ENCODE measurements at regions not wholly inside any gene's neighbourhood (a gene's known extent, or its start where the extent isn't known, plus 50 kb on each side); places are given as distances from the start of the nearest gene placed in this dataset.

DNA sequence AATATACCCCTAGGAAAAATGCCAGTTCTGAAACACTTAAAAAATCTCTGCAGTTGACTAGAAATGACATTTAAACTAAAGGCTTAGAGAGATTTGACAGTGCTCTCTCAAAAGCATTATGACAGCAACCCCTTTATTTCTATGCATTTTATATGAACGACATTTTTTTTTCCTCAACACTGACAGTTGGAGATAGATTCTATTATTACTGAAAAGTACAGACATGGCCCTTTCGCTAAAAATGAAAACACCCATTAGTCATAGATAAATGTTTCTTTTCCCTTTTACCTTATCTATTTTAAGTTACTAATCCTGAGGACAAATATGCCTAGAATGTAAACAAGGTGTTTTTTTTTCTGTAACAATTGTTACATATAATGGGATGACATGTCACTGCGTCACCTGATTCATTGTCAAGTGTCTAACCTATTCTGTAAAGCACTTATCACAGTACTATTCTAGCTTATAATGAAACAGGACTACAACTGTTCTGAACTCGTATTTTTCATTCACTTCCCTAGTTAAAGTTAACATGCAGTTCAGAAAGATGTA is 1169.6 kb upstream of the CRIM1 start (continued):
- TF ChIP-seq, protein P1, sequence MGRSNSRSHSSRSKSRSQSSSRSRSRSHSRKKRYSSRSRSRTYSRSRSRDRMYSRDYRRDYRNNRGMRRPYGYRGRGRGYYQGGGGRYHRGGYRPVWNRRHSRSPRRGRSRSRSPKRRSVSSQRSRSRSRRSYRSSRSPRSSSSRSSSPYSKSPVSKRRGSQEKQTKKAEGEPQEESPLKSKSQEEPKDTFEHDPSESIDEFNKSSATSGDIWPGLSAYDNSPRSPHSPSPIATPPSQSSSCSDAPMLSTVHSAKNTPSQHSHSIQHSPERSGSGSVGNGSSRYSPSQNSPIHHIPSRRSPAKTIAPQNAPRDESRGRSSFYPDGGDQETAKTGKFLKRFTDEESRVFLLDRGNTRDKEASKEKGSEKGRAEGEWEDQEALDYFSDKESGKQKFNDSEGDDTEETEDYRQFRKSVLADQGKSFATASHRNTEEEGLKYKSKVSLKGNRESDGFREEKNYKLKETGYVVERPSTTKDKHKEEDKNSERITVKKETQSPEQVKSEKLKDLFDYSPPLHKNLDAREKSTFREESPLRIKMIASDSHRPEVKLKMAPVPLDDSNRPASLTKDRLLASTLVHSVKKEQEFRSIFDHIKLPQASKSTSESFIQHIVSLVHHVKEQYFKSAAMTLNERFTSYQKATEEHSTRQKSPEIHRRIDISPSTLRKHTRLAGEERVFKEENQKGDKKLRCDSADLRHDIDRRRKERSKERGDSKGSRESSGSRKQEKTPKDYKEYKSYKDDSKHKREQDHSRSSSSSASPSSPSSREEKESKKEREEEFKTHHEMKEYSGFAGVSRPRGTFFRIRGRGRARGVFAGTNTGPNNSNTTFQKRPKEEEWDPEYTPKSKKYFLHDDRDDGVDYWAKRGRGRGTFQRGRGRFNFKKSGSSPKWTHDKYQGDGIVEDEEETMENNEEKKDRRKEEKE (IDR thresholded peaks at IDR 0.05): no peak
- TF ChIP-seq TCF12 (IDR thresholded peaks at IDR 0.05; ENCODE audit: low read depth, low read length): no peak
- no peak for TF ChIP-seq GATAD2B (conservative IDR thresholded peaks at IDR 0.05; ENCODE audit: low read depth)
- no peak for TF ChIP-seq LARP7 (IDR thresholded peaks at IDR 0.05)
- TF ChIP-seq RUNX3 (IDR thresholded peaks at IDR 0.05; ENCODE audit: low read length): no peak
- no peak for TF ChIP-seq DPF2 (IDR thresholded peaks at IDR 0.05)
- TF ChIP-seq IRF4 (IDR thresholded peaks at IDR 0.05; ENCODE audit: low read depth, low read length): no peak
- TF ChIP-seq NR2C1 (IDR thresholded peaks at IDR 0.05): no peak
- TF ChIP-seq RELA (IDR thresholded peaks at IDR 0.05; ENCODE audit: borderline replicate concordance, partially characterized antibody): no peak

- ChIA-PET SMC1A (ENCODE audit: uncharacterized antibody, unreplicated experiment) (no interaction called here), RAD21 (ENCODE audit: unreplicated experiment) (no interaction called here), POLR2A (no interaction called here)
- no peak for TF ChIP-seq MEF2B (IDR thresholded peaks at IDR 0.05; ENCODE audit: partially characterized antibody, poor library complexity, severe bottlenecking)
- no peak for TF ChIP-seq ZZZ3 (IDR thresholded peaks at IDR 0.05; ENCODE audit: control insufficient read depth, insufficient read length, low read depth)
- TF ChIP-seq RCOR1 (conservative IDR thresholded peaks at IDR 0.05; ENCODE audit: low read depth, low read length): no peak
- TF ChIP-seq YBX1 (IDR thresholded peaks at IDR 0.05): no peak
- no peak for TF ChIP-seq IRF4 (IDR thresholded peaks at IDR 0.05; ENCODE audit: low read depth, low read length)
- TF ChIP-seq PAX5 (IDR thresholded peaks at IDR 0.05; ENCODE audit: borderline replicate concordance, low read depth, low read length): no peak
- no peak for TF ChIP-seq SPI1 (IDR thresholded peaks at IDR 0.05; ENCODE audit: borderline replicate concordance, insufficient read depth, low read depth, low read length)
- TF ChIP-seq EGR1 (IDR thresholded peaks at IDR 0.05; ENCODE audit: borderline replicate concordance in 1 of 2, low read depth in 2 of 2, low read length in 2 of 2): no peak
- TF ChIP-seq KAT2A (conservative IDR thresholded peaks at IDR 0.05; ENCODE audit: control insufficient read depth, low read depth, low read length): no peak
- no peak for TF ChIP-seq ETV6 (conservative IDR thresholded peaks at IDR 0.05 in 1 of 2, IDR thresholded peaks at IDR 0.05 in 1 of 2; ENCODE audit: borderline replicate concordance in 1 of 2, low read depth in 1 of 2)
- TF ChIP-seq NR2C1 (IDR thresholded peaks at IDR 0.05): no peak
- no peak for TF ChIP-seq SIX5 (IDR thresholded peaks at IDR 0.05; ENCODE audit: low read depth, low read length, severe bottlenecking)
- TF ChIP-seq RUNX3 (IDR thresholded peaks at IDR 0.05; ENCODE audit: low read length): no peak
- no peak for TF ChIP-seq FOS (IDR thresholded peaks at IDR 0.05; ENCODE audit: borderline replicate concordance, extremely low read depth, insufficient read length)
Observed at GRCh38 chr2:35184471-35184870, 1171.1 kb upstream of the CRIM1 start.

More at GRCh38 chr2:35184471-35184870, 1171.1 kb upstream of the CRIM1 start:
- Histone ChIP-seq H3K9me3 (replicated peaks; ENCODE audit: control insufficient read depth, insufficient read depth, low read length) (no peaks in the 10 kb centered on the region), H3K4me3 (no peak overlapping the region), H3K79me2 (ENCODE audit: control insufficient read depth, insufficient read depth, low read length) (no peaks in the 10 kb centered on the region), H3K4me1 (ENCODE audit: control insufficient read depth, insufficient read depth, low read length) (no peaks in the 10 kb centered on the region), H3K9ac (ENCODE audit: control insufficient read depth, insufficient read depth, low read length) (no peak overlapping the region), H3K36me3 (ENCODE audit: control insufficient read depth in 2 of 2, insufficient read depth in 2 of 2, low read length in 1 of 2) (no peaks in the 10 kb centered on the region), H3K4me2 (ENCODE audit: control insufficient read depth, insufficient read depth) (no peak overlapping the region), H2AFZ (ENCODE audit: control insufficient read depth, low read depth, low read length) (no peak overlapping the region), H3K27ac (ENCODE audit: control insufficient read depth, insufficient read depth) (no peak overlapping the region), H3K27me3 (replicated peaks in 1 of 2; ENCODE audit: control insufficient read depth in 2 of 2, insufficient read depth in 2 of 2, low read length in 1 of 2) (no peaks in the 10 kb centered on the region), H4K20me1 (ENCODE audit: control insufficient read depth, insufficient read depth) (no peaks in the 10 kb centered on the region)
- DNase-seq (ENCODE audit: low read depth, low spot score): no peak
- no peak for ATAC-seq
- CTCF ChIA-PET: no interaction called here
- WGBS (ENCODE audit: insufficient coverage, insufficient replicate concordance, low lambda C conversion rate, missing lambda C conversion rate): 0% methylated on average over 1 of the region's 1 CpG
- intact Hi-C loops (cut with micrococcal nuclease; ENCODE audit: unreplicated experiment) (no loop called here), in situ Hi-C loops (cut with MboI) (no loop called here)
- no TSS peak for BruUV-seq (replicated peaks)
- FAIRE-seq: no peak

Data from GM12878 (cell line).